HepG2 (cell line): ENCODE measurements at regions not wholly inside any gene's neighbourhood (a gene's known extent, or its start where the extent isn't known, plus 50 kb on each side); places are given as distances from the start of the nearest gene placed in this dataset.

Experiments
- AKAP8 ChIP-seq: sonication (generic); formaldehyde crosslinking; IDR thresholded peaks from 2 replicates; pipeline ENCODE4 v1.5.1; 2020; ENCODE audit warnings: mild to moderate bottlenecking, missing genetic modification reagents
- BHLHE40 ChIP-seq: IDR thresholded peaks from 2 replicates; pipeline ENCODE4 v1.6.1; 2011; ENCODE audit warnings: low read length, improper control_type of control experiment
- CC2D1A ChIP-seq: sonication (generic); formaldehyde crosslinking; IDR thresholded peaks from 2 replicates; pipeline ENCODE4 v1.8.1; 2023; ENCODE audit warnings: mild to moderate bottlenecking, missing genetic modification reagents
- ELK4 ChIP-seq: sonication (generic); formaldehyde crosslinking; IDR thresholded peaks from 2 replicates; pipeline ENCODE4 v1.9.0; 2021; ENCODE audit warnings: missing genetic modification reagents, borderline replicate concordance
- GABPB1 ChIP-seq: IDR thresholded peaks from 2 replicates; pipeline ENCODE4 v1.6.1; 2016; ENCODE audit warnings: mild to moderate bottlenecking, missing genetic modification reagents, moderate library complexity, missing compliant biosample characterization
- IRF1 ChIP-seq: sonication (generic); formaldehyde crosslinking; IDR thresholded peaks from 2 replicates; pipeline ENCODE4 v1.4.0; 2020; ENCODE audit warnings: low read depth, mild to moderate bottlenecking, missing genetic modification reagents
- MTA1 ChIP-seq: sonication (generic); formaldehyde crosslinking; IDR thresholded peaks from 2 replicates; pipeline ENCODE4 v1.4.0; 2020; ENCODE audit warnings: missing genetic modification reagents, mild to moderate bottlenecking, borderline replicate concordance
- MXD1 ChIP-seq: sonication (generic); formaldehyde crosslinking; IDR thresholded peaks from 2 replicates; pipeline ENCODE4 v1.4.0; 2020; ENCODE audit warnings: mild to moderate bottlenecking, missing genetic modification reagents
- ONECUT2 ChIP-seq: sonication (generic); formaldehyde crosslinking; IDR thresholded peaks from 2 replicates; pipeline ENCODE4 v1.4.0; 2020; ENCODE audit warnings: missing genetic modification reagents
- PRMT3 ChIP-seq: sonication (generic); formaldehyde crosslinking; IDR thresholded peaks from 2 replicates; pipeline ENCODE4 v1.8.1; 2022; ENCODE audit warnings: low read depth, mild to moderate bottlenecking, moderate library complexity, missing genetic modification reagents, borderline replicate concordance
- SOX13 ChIP-seq, 3 experiments: fragments of 450-650 bp in 1 of 3; sonication (generic) in 1 of 3; formaldehyde crosslinking in 1 of 3; IDR thresholded peaks in 2 of 3; conservative IDR thresholded peaks in 1 of 3; 2 replicates each; pipeline versions ENCODE4 v1.5.0 to v1.6.1; 2016 to 2020; ENCODE audit warnings: antibody characterized with exemption in 1 of 3, mild to moderate bottlenecking in 1 of 3, missing compliant biosample characterization in 1 of 3, missing genetic modification reagents in 1 of 3, moderate library complexity in 1 of 3
- UBTF ChIP-seq: sonication (generic); formaldehyde crosslinking; IDR thresholded peaks from 2 replicates; pipeline ENCODE4 v1.4.0; 2020; ENCODE audit warnings: mild to moderate bottlenecking, missing genetic modification reagents
- USF2 ChIP-seq, 2 experiments: sonication (generic) in 1 of 2; formaldehyde crosslinking in 1 of 2; IDR thresholded peaks; 2 replicates each; pipeline versions ENCODE4 v1.5.1 to v1.6.1; 2011 to 2020; ENCODE audit warnings: borderline replicate concordance in 1 of 2, low read depth in 1 of 2, low read length in 1 of 2, mild to moderate bottlenecking in 1 of 2, missing genetic modification reagents in 1 of 2, moderate library complexity in 1 of 2
- ZBTB21 ChIP-seq: sonication (generic); formaldehyde crosslinking; IDR thresholded peaks from 2 replicates; pipeline ENCODE4 v1.4.0; 2020; ENCODE audit warnings: missing genetic modification reagents
- ZNF589 ChIP-seq: sonication (generic); formaldehyde crosslinking; conservative IDR thresholded peaks from 2 replicates; pipeline ENCODE4 v1.8.0; 2022; ENCODE audit warnings: mild to moderate bottlenecking, moderate library complexity, missing genetic modification reagents
- ZNF629 ChIP-seq: sonication (generic); formaldehyde crosslinking; conservative IDR thresholded peaks from 2 replicates; pipeline ENCODE4 v1.5.0; 2020; ENCODE audit warnings: missing genetic modification reagents
- ZNF800 ChIP-seq: sonication (generic); formaldehyde crosslinking; IDR thresholded peaks from 2 replicates; pipeline ENCODE4 v1.4.0; 2020; ENCODE audit warnings: missing genetic modification reagents
- ZNF878 ChIP-seq: sonication (generic); formaldehyde crosslinking; IDR thresholded peaks from 2 replicates; pipeline ENCODE4 v1.8.1; 2023; ENCODE audit warnings: mild to moderate bottlenecking, missing genetic modification reagents, moderate library complexity

- TF ChIP-seq ELK4, result no peak
- TF ChIP-seq ZNF878 (CRISPR knock-in tag), result no peak
- TF ChIP-seq ZNF800, result no peak
- TF ChIP-seq MTA1 (CRISPR knock-in tag), result no peak
- peak; percentile 71 for TF ChIP-seq BHLHE40
- TF ChIP-seq GABPB1 (CRISPR knock-in tag), result no peak; the same call in 1 of the 2 replicates
- no peak for TF ChIP-seq AKAP8 (CRISPR knock-in tag)
- TF ChIP-seq PRMT3, result no peak
- no peak for TF ChIP-seq ZNF629 (CRISPR knock-in tag)
- no peak for TF ChIP-seq IRF1 (CRISPR knock-in tag)
- TF ChIP-seq UBTF (CRISPR knock-in tag), result no peak
- no peak for TF ChIP-seq CC2D1A (CRISPR knock-in tag)
- no peak for TF ChIP-seq SOX13 (IDR thresholded peaks at IDR 0.05)
- no peak; a peak in 1 of 4 replicates for TF ChIP-seq SOX13 (CRISPR knock-in tag; conservative IDR thresholded peaks at IDR 0.05 in 1 of 2, IDR thresholded peaks at IDR 0.05 in 1 of 2)
- TF ChIP-seq ONECUT2, result no peak
- TF ChIP-seq ZBTB21 (CRISPR knock-in tag), result no peak
- TF ChIP-seq MXD1, result no peak
- 0 out of 2 replicates have a peak, but pooled peaks have one; percentile 4 for TF ChIP-seq USF2 (IDR thresholded peaks at IDR 0.05; ENCODE audit: low read depth, low read length)
- no peak for TF ChIP-seq USF2 (CRISPR knock-in tag; IDR thresholded peaks at IDR 0.05; ENCODE audit: borderline replicate concordance)
- no peak for TF ChIP-seq ZNF589 (CRISPR knock-in tag)
Measured at GRCh38 chr10:4663162-4663992, 162.6 kb upstream of the AKR1E2 start (continued).
